Esophagus (tissue), 2 donors: ENCODE measurements at regions not wholly inside any gene's neighbourhood (a gene's known extent, or its start where the extent isn't known, plus 50 kb on each side); places are given as distances from the start of the nearest gene placed in this dataset.

Source experiments
- H3K27ac ChIP-seq, 2 donors: one replicate each; pipeline ENCODE4 v1.5.1; 2013; ENCODE audit warnings: low read depth in 2 of 2, mild to moderate bottlenecking in 2 of 2, inconsistent platforms in 1 of 2, low read length in 1 of 2, moderate library complexity in 1 of 2
- H3K27me3 ChIP-seq, 2 donors: one replicate each; pipeline ENCODE4 v1.6.1; 2013; ENCODE audit warnings: low read length in 2 of 2, control low read depth in 1 of 2, mild to moderate bottlenecking in 1 of 2; ENCODE audit not compliant: insufficient read depth in 2 of 2, control insufficient read depth in 1 of 2
- H3K36me3 ChIP-seq, 2 donors: one replicate each; pipeline ENCODE4 v1.6.1; 2013; ENCODE audit warnings: low read length in 1 of 2; ENCODE audit not compliant: control insufficient read depth in 2 of 2, insufficient read depth in 2 of 2
- H3K4me1 ChIP-seq, 2 donors: one replicate each; pipeline ENCODE4 v1.6.1; 2013; ENCODE audit warnings: low read length in 1 of 2; ENCODE audit not compliant: control insufficient read depth in 2 of 2, insufficient read depth in 2 of 2
- H3K4me3 ChIP-seq, 2 donors: one replicate each; pipeline ENCODE4 v1.5.1; 2013; ENCODE audit warnings: low read length in 2 of 2, mild to moderate bottlenecking in 2 of 2, low read depth in 1 of 2, moderate library complexity in 1 of 2
- H3K9me3 ChIP-seq, 2 donors: one replicate each; pipeline ENCODE4 v1.6.1; 2013; ENCODE audit warnings: mild to moderate bottlenecking in 2 of 2, low read depth in 1 of 2, low read length in 1 of 2, moderate library complexity in 1 of 2; ENCODE audit not compliant: control insufficient read depth in 2 of 2, insufficient read depth in 1 of 2
- WGBS, 2 donors: extraction: QIAGEN DNeasy Blood & Tissue Kit; methylation state at CpG; one replicate each; pipeline ENCODE4 v1.1.7; 2013; 5-methylcytosine and 5-hydroxymethylcytosine counted together
- donor health status: healthy with polysubstance abuse.
- donor health status: Bipolar disorder and iron deficiency.

- Histone ChIP-seq H3K4me1 (no peaks in the 10 kb centered on the region), H3K4me3 (no peak overlapping the region), H3K9me3 (no peaks in the 10 kb centered on the region), H3K27me3 (no peaks in the 10 kb centered on the region), H3K27ac (no peak overlapping the region), H3K36me3 (no peaks in the 10 kb centered on the region)
- 66 to 74% methylated on average over 3 of the region's 3 CpGs for WGBS, 2 donors
Measured at GRCh38 chr9:78543353-78543752, 246.4 kb downstream of the PSAT1 start.

- Histone ChIP-seq H3K9me3 (no peaks in the 10 kb centered on the region), H3K27ac (no peak overlapping the region), H3K36me3 (no peaks in the 10 kb centered on the region), H3K4me3 (no peak overlapping the region), H3K27me3 (no peaks in the 10 kb centered on the region), H3K4me1 (no peaks in the 10 kb centered on the region)
- 83 to 86% methylated on average over 5 of the region's 5 CpGs for WGBS, 2 donors
Measured at GRCh38 chr9:78544230-78544629, 247.3 kb downstream of the PSAT1 start.

- H3K27me3 ChIP-seq: no peaks in the 10 kb centered on the region
- WGBS, 2 donors: 81 to 86% methylated on average over 1 of the region's 1 CpG
- H3K4me1 ChIP-seq: no peaks in the 10 kb centered on the region
- H3K9me3 ChIP-seq: no peaks in the 10 kb centered on the region
- no peak overlapping the region for H3K27ac ChIP-seq
- no peaks in the 10 kb centered on the region for H3K36me3 ChIP-seq
- H3K4me3 ChIP-seq: no peak overlapping the region
Measured at GRCh38 chr9:78547831-78548230, 250.9 kb downstream of the PSAT1 start.

GRCh38 chr9:78548670-78549069 lies 251.7 kb downstream of the PSAT1 start:
- 30 to 49% methylated on average over 3 of the region's 3 CpGs for WGBS, 2 donors
- no peak overlapping the region for H3K4me3 ChIP-seq

GRCh38 chr9:78549711-78550110 lies 252.8 kb downstream of the PSAT1 start:
- H3K4me3 ChIP-seq: no peak overlapping the region
- H3K27me3 ChIP-seq: no peaks in the 10 kb centered on the region
- H3K36me3 ChIP-seq: no peaks in the 10 kb centered on the region
- H3K27ac ChIP-seq: no peak overlapping the region
- H3K9me3 ChIP-seq: no peaks in the 10 kb centered on the region
- 61 to 67% methylated on average over 3 of the region's 3 CpGs for WGBS, 2 donors
- H3K4me1 ChIP-seq: no peaks in the 10 kb centered on the region

More at GRCh38 chr9:78548670-78549069, 251.7 kb downstream of the PSAT1 start:
- Histone ChIP-seq H3K4me1 (no peaks in the 10 kb centered on the region), H3K27me3 (no peaks in the 10 kb centered on the region), H3K27ac (no peak overlapping the region), H3K9me3 (no peaks in the 10 kb centered on the region), H3K36me3 (no peaks in the 10 kb centered on the region)

GRCh38 chr9:78552802-78553201 lies 255.9 kb downstream of the PSAT1 start:
- no peaks in the 10 kb centered on the region for H3K27me3 ChIP-seq
- 6 to 30% methylated on average over 1 of the region's 1 CpG for WGBS, 2 donors
- no peaks in the 10 kb centered on the region for H3K36me3 ChIP-seq
- H3K27ac ChIP-seq: no peak overlapping the region
- H3K9me3 ChIP-seq: no peaks in the 10 kb centered on the region
- H3K4me1 ChIP-seq: no peaks in the 10 kb centered on the region
- no peak overlapping the region for H3K4me3 ChIP-seq

- 71 to 88% methylated on average over 5 of the region's 5 CpGs for WGBS, 2 donors
- Histone ChIP-seq H3K9me3 (no peaks in the 10 kb centered on the region), H3K4me3 (no peak overlapping the region), H3K36me3 (no peaks in the 10 kb centered on the region), H3K4me1 (no peaks in the 10 kb centered on the region), H3K27ac (no peak overlapping the region), H3K27me3 (no peaks in the 10 kb centered on the region)
Measured at GRCh38 chr9:78557540-78557939, 260.6 kb downstream of the PSAT1 start.

- WGBS, 2 donors: 56 to 64% methylated on average over 3 of the region's 3 CpGs
- H3K4me3 ChIP-seq: no peak overlapping the region
- no peak overlapping the region for H3K27ac ChIP-seq
- no peaks in the 10 kb centered on the region for H3K27me3 ChIP-seq
- H3K36me3 ChIP-seq: no peaks in the 10 kb centered on the region
- no peaks in the 10 kb centered on the region for H3K9me3 ChIP-seq
- no peaks in the 10 kb centered on the region for H3K4me1 ChIP-seq
Measured at GRCh38 chr9:78559449-78559885, 262.5 kb downstream of the PSAT1 start.

GRCh38 chr9:78562021-78562420 lies 265.1 kb downstream of the PSAT1 start:
- Histone ChIP-seq H3K27ac (no peak overlapping the region), H3K27me3 (no peaks in the 10 kb centered on the region)
- 70 to 75% methylated on average over 1 of the region's 1 CpG for WGBS, 2 donors

GRCh38 chr9:78563269-78563668 lies 266.3 kb downstream of the PSAT1 start:
- Histone ChIP-seq H3K27ac (no peak overlapping the region), H3K36me3 (no peaks in the 10 kb centered on the region), H3K9me3 (no peaks in the 10 kb centered on the region), H3K4me3 (no peak overlapping the region), H3K27me3 (no peaks in the 10 kb centered on the region), H3K4me1 (peaks cover 0 to 3% of the 10 kb centered on the region in 2 donors)
- WGBS, 2 donors: 78 to 89% methylated on average over 5 of the region's 5 CpGs

More at GRCh38 chr9:78562021-78562420, 265.1 kb downstream of the PSAT1 start:
- Histone ChIP-seq H3K4me3 (no peak overlapping the region), H3K4me1 (peaks cover 0 to 3% of the 10 kb centered on the region in 2 donors), H3K36me3 (no peaks in the 10 kb centered on the region), H3K9me3 (no peaks in the 10 kb centered on the region)
